ENCODE measurements at regions not wholly inside any gene's neighbourhood (a gene's known extent, or its start where the extent isn't known, plus 50 kb on each side); places are given as distances from the start of the nearest gene placed in this dataset.

- no peaks in the 10 kb centered on the region for H3K4me1 ChIP-seq (replicated peaks in 1 of 2; ENCODE audit: control insufficient read depth in 2 of 2, insufficient read depth in 2 of 2, low read length in 2 of 2)
- FAIRE-seq = no peak
Observed at GRCh38 chr15:61680260-61681037, 379.8 kb downstream of the VPS13C start.

More at GRCh38 chr15:61680260-61681037, 379.8 kb downstream of the VPS13C start:
- Histone ChIP-seq H3K9ac (ENCODE audit: insufficient read depth in 1 of 2, low read depth in 2 of 2, low read length in 2 of 2) (no peak overlapping the region), H4K20me1 (replicated peaks; ENCODE audit: control insufficient read depth, insufficient read depth, low read length) (no peaks in the 10 kb centered on the region), H3K27me3 (ENCODE audit: control insufficient read depth in 2 of 2, insufficient read depth in 2 of 2, low read length in 2 of 2) (no peaks in the 10 kb centered on the region), H3K27ac (ENCODE audit: extremely low read depth, low read depth, low read length) (no peak overlapping the region), H3K79me2 (ENCODE audit: control insufficient read depth, insufficient read depth, low read length) (no peaks in the 10 kb centered on the region), H3K9me1 (ENCODE audit: control insufficient read depth, insufficient read depth, low read length) (no peaks in the 10 kb centered on the region), H3K36me3 (ENCODE audit: control insufficient read depth, insufficient read depth, low read length) (no peaks in the 10 kb centered on the region), H3K9me3 (replicated peaks; ENCODE audit: control insufficient read depth, insufficient read depth, low read depth, low read length) (no peaks in the 10 kb centered on the region), H3K4me3 (no peak overlapping the region), H3K4me2 (ENCODE audit: insufficient read depth, low read length) (no peak overlapping the region), H2AFZ (ENCODE audit: low read depth, low read length) (no peak overlapping the region)
- intact Hi-C loops (cut with micrococcal nuclease) (no loop called here), in situ Hi-C loops (cut with MboI) (no loop called here)
- ChIA-PET POLR2A (no interaction called here), CTCF (ENCODE audit: low intra/inter-chr PET ratio) (no interaction called here)
- WGBS (ENCODE audit: insufficient coverage, low coverage, missing lambda C conversion rate) = 1% methylated on average over 4 of the region's 4 CpGs
- ATAC-seq (no peak), DNase-seq (ENCODE audit: extremely low read depth in 1 of 4, low spot score in 3 of 4) (no peak)
- TF ChIP-seq STAT6 (CRISPR knock-in tag; IDR thresholded peaks at IDR 0.05) = no peak
- no TSS peak for BruUV-seq (replicated peaks)

Data from K562 (cell line).